ENCODE measurements at regions not wholly inside any gene's neighbourhood (a gene's known extent, or its start where the extent isn't known, plus 50 kb on each side); places are given as distances from the start of the nearest gene placed in this dataset.

- H3K27ac ChIP-seq (replicated peaks; ENCODE audit: low read length) = no peak overlapping the region
- H2AK5ac ChIP-seq (ENCODE audit: low read depth, low read length) = no peak overlapping the region
- H3K4me3 ChIP-seq (ENCODE audit: low read length in 2 of 2) = no peak overlapping the region
- no peak overlapping the region for H4K8ac ChIP-seq (ENCODE audit: low read depth, low read length)
- no peaks in the 10 kb centered on the region for H3K79me1 ChIP-seq (ENCODE audit: low read depth, low read length)
- H3K14ac ChIP-seq (ENCODE audit: low read length) = no peak overlapping the region
- WGBS, 2 donors (ENCODE audit: extremely low coverage in 2 of 2, insufficient read length in 2 of 2, insufficient replicate concordance in 1 of 2) = no CpG with 5 or more reads among the region's 27 CpGs
- no peak overlapping the region for H3K4me2 ChIP-seq (ENCODE audit: insufficient read depth, low read length, poor library complexity, severe bottlenecking)
- no peak overlapping the region for H3K4ac ChIP-seq (ENCODE audit: low read length)
- no peaks in the 10 kb centered on the region for H3K9me3 ChIP-seq (replicated peaks in 1 of 2; ENCODE audit: control insufficient read depth in 2 of 2, insufficient read depth in 1 of 2, low read depth in 1 of 2, low read length in 2 of 2)
- H3K4me1 ChIP-seq (ENCODE audit: control insufficient read depth in 2 of 2, insufficient read depth in 1 of 2, low read depth in 1 of 2, low read length in 2 of 2) = peaks cover 0 to 3% of the 10 kb centered on the region in 2 donors
- no peaks in the 10 kb centered on the region for H3K36me3 ChIP-seq (replicated peaks in 1 of 2; ENCODE audit: control insufficient read depth in 2 of 2, insufficient read depth in 2 of 2, low read length in 2 of 2)
- no peak overlapping the region for H2AFZ ChIP-seq (ENCODE audit: low read length)
- H2BK120ac ChIP-seq (ENCODE audit: low read depth, low read length) = no peak overlapping the region
- H3K27me3 ChIP-seq (ENCODE audit: control insufficient read depth in 3 of 3, insufficient read depth in 3 of 3, low read depth in 1 of 3, low read length in 3 of 3) = peaks cover 0 to 2% (median 0%) of the 10 kb centered on the region in 3 experiments
- no peak overlapping the region for H2BK12ac ChIP-seq (ENCODE audit: low read length)
- H2BK5ac ChIP-seq (ENCODE audit: low read length) = no peak overlapping the region
- no peak overlapping the region for H3K9ac ChIP-seq (ENCODE audit: low read depth, low read length, poor library complexity)
- peak overlapping the region; percentile 18 for H3K18ac ChIP-seq (ENCODE audit: low read length)
- H2BK15ac ChIP-seq (ENCODE audit: low read length) = no peak overlapping the region
- H3K23ac ChIP-seq (ENCODE audit: low read depth, low read length, poor library complexity) = no peak overlapping the region
- DNase-seq (ENCODE audit: low spot score) = no peak
- peak overlapping the region; percentile 53 for H4K91ac ChIP-seq (ENCODE audit: low read depth, low read length, poor library complexity)
These were observed 104.7 kb downstream of the PXDC1 start for GRCh38 chr6:3646616-3647362.

- H2BK12ac ChIP-seq (ENCODE audit: low read length) = no peak overlapping the region
- WGBS, 2 donors (ENCODE audit: extremely low coverage in 2 of 2, insufficient read length in 2 of 2, insufficient replicate concordance in 1 of 2) = no CpG with 5 or more reads among the region's 6 CpGs
- H2AFZ ChIP-seq (ENCODE audit: low read length) = peak overlapping the region; percentile 63
- H3K4me2 ChIP-seq (ENCODE audit: insufficient read depth, low read length, poor library complexity, severe bottlenecking) = no peak overlapping the region
- no peaks in the 10 kb centered on the region for H3K4me1 ChIP-seq (ENCODE audit: control insufficient read depth in 2 of 2, insufficient read depth in 1 of 2, low read depth in 1 of 2, low read length in 2 of 2)
- no peak overlapping the region for H2BK5ac ChIP-seq (ENCODE audit: low read length)
- H3K4me3 ChIP-seq (ENCODE audit: low read length in 2 of 2) = no peak overlapping the region
- no peak overlapping the region for H3K14ac ChIP-seq (ENCODE audit: low read length)
- H3K4ac ChIP-seq (ENCODE audit: low read length) = no peak overlapping the region
- no peak overlapping the region for H2AK5ac ChIP-seq (ENCODE audit: low read depth, low read length)
- H3K27me3 ChIP-seq (ENCODE audit: control insufficient read depth in 3 of 3, insufficient read depth in 3 of 3, low read depth in 1 of 3, low read length in 3 of 3) = no peaks in the 10 kb centered on the region
- no peaks in the 10 kb centered on the region for H3K79me1 ChIP-seq (ENCODE audit: low read depth, low read length)
- no peak overlapping the region for H3K18ac ChIP-seq (ENCODE audit: low read length)
- DNase-seq (ENCODE audit: low spot score) = no peak
- no peak overlapping the region for H3K23ac ChIP-seq (ENCODE audit: low read depth, low read length, poor library complexity)
- no peak overlapping the region for H3K9ac ChIP-seq (ENCODE audit: low read depth, low read length, poor library complexity)
- H4K91ac ChIP-seq (ENCODE audit: low read depth, low read length, poor library complexity) = no peak overlapping the region
- H2BK120ac ChIP-seq (ENCODE audit: low read depth, low read length) = no peak overlapping the region
- H3K27ac ChIP-seq (replicated peaks; ENCODE audit: low read length) = no peak overlapping the region
- H3K9me3 ChIP-seq (replicated peaks in 1 of 2; ENCODE audit: control insufficient read depth in 2 of 2, insufficient read depth in 1 of 2, low read depth in 1 of 2, low read length in 2 of 2) = no peaks in the 10 kb centered on the region
- no peak overlapping the region for H2BK15ac ChIP-seq (ENCODE audit: low read length)
- no peaks in the 10 kb centered on the region for H3K36me3 ChIP-seq (replicated peaks in 1 of 2; ENCODE audit: control insufficient read depth in 2 of 2, insufficient read depth in 2 of 2, low read length in 2 of 2)
- H4K8ac ChIP-seq (ENCODE audit: low read depth, low read length) = no peak overlapping the region
These were observed 106.8 kb downstream of the PXDC1 start for GRCh38 chr6:3644739-3645012.

- H3K4me2 ChIP-seq (ENCODE audit: insufficient read depth, low read length, poor library complexity, severe bottlenecking) = no peak overlapping the region
- no peaks in the 10 kb centered on the region for H3K36me3 ChIP-seq (replicated peaks in 1 of 2; ENCODE audit: control insufficient read depth in 2 of 2, insufficient read depth in 2 of 2, low read length in 2 of 2)
- H2BK120ac ChIP-seq (ENCODE audit: low read depth, low read length) = no peak overlapping the region
- no peak overlapping the region for H2BK12ac ChIP-seq (ENCODE audit: low read length)
- WGBS, 2 donors (ENCODE audit: extremely low coverage in 2 of 2, insufficient read length in 2 of 2, insufficient replicate concordance in 1 of 2) = no CpG with 5 or more reads among the region's 10 CpGs
- H2AFZ ChIP-seq (ENCODE audit: low read length) = peak overlapping the region; percentile 63
- H2BK5ac ChIP-seq (ENCODE audit: low read length) = no peak overlapping the region
- H3K9ac ChIP-seq (ENCODE audit: low read depth, low read length, poor library complexity) = no peak overlapping the region
- H3K4me3 ChIP-seq (ENCODE audit: low read length in 2 of 2) = no peak overlapping the region
- no peak overlapping the region for H3K4ac ChIP-seq (ENCODE audit: low read length)
- no peaks in the 10 kb centered on the region for H3K79me1 ChIP-seq (ENCODE audit: low read depth, low read length)
- no peaks in the 10 kb centered on the region for H3K9me3 ChIP-seq (replicated peaks in 1 of 2; ENCODE audit: control insufficient read depth in 2 of 2, insufficient read depth in 1 of 2, low read depth in 1 of 2, low read length in 2 of 2)
- H2AK5ac ChIP-seq (ENCODE audit: low read depth, low read length) = peak overlapping the region; percentile 32
- no peak overlapping the region for H3K23ac ChIP-seq (ENCODE audit: low read depth, low read length, poor library complexity)
- no peak for DNase-seq (ENCODE audit: low spot score)
- H3K18ac ChIP-seq (ENCODE audit: low read length) = no peak overlapping the region
- H3K4me1 ChIP-seq (ENCODE audit: control insufficient read depth in 2 of 2, insufficient read depth in 1 of 2, low read depth in 1 of 2, low read length in 2 of 2) = no peaks in the 10 kb centered on the region
- H3K14ac ChIP-seq (ENCODE audit: low read length) = no peak overlapping the region
- H4K8ac ChIP-seq (ENCODE audit: low read depth, low read length) = no peak overlapping the region
- no peak overlapping the region for H2BK15ac ChIP-seq (ENCODE audit: low read length)
- H3K27me3 ChIP-seq (ENCODE audit: control insufficient read depth in 3 of 3, insufficient read depth in 3 of 3, low read depth in 1 of 3, low read length in 3 of 3) = no peaks in the 10 kb centered on the region
- no peak overlapping the region for H4K91ac ChIP-seq (ENCODE audit: low read depth, low read length, poor library complexity)
- H3K27ac ChIP-seq (replicated peaks; ENCODE audit: low read length) = no peak overlapping the region
These were observed 107.4 kb downstream of the PXDC1 start for GRCh38 chr6:3643921-3644738.

- no CpG with 5 or more reads among the region's 2 CpGs for WGBS, 2 donors (ENCODE audit: extremely low coverage in 2 of 2, insufficient read length in 2 of 2, insufficient replicate concordance in 1 of 2)
- H4K91ac ChIP-seq (ENCODE audit: low read depth, low read length, poor library complexity) = no peak overlapping the region
- DNase-seq (ENCODE audit: low spot score) = no peak
- H3K14ac ChIP-seq (ENCODE audit: low read length) = no peak overlapping the region
- H3K9ac ChIP-seq (ENCODE audit: low read depth, low read length, poor library complexity) = no peak overlapping the region
- H3K4me2 ChIP-seq (ENCODE audit: insufficient read depth, low read length, poor library complexity, severe bottlenecking) = no peak overlapping the region
- H4K8ac ChIP-seq (ENCODE audit: low read depth, low read length) = no peak overlapping the region
- H3K27ac ChIP-seq (replicated peaks; ENCODE audit: low read length) = no peak overlapping the region
- peaks cover 0 to 1% of the 10 kb centered on the region in 2 donors for H3K9me3 ChIP-seq (replicated peaks in 1 of 2; ENCODE audit: control insufficient read depth in 2 of 2, insufficient read depth in 1 of 2, low read depth in 1 of 2, low read length in 2 of 2)
- H3K4me1 ChIP-seq (ENCODE audit: control insufficient read depth in 2 of 2, insufficient read depth in 1 of 2, low read depth in 1 of 2, low read length in 2 of 2) = no peaks in the 10 kb centered on the region
- H3K18ac ChIP-seq (ENCODE audit: low read length) = no peak overlapping the region
- no peaks in the 10 kb centered on the region for H3K36me3 ChIP-seq (replicated peaks in 1 of 2; ENCODE audit: control insufficient read depth in 2 of 2, insufficient read depth in 2 of 2, low read length in 2 of 2)
- H3K79me1 ChIP-seq (ENCODE audit: low read depth, low read length) = no peaks in the 10 kb centered on the region
- no peak overlapping the region for H2BK5ac ChIP-seq (ENCODE audit: low read length)
- peaks cover 0 to 3% (median 0%) of the 10 kb centered on the region in 3 experiments for H3K27me3 ChIP-seq (ENCODE audit: control insufficient read depth in 3 of 3, insufficient read depth in 3 of 3, low read depth in 1 of 3, low read length in 3 of 3)
- H2BK12ac ChIP-seq (ENCODE audit: low read length) = no peak overlapping the region
- no peak overlapping the region for H2BK120ac ChIP-seq (ENCODE audit: low read depth, low read length)
- no peak overlapping the region for H2AK5ac ChIP-seq (ENCODE audit: low read depth, low read length)
- no peak overlapping the region for H2BK15ac ChIP-seq (ENCODE audit: low read length)
- H3K4ac ChIP-seq (ENCODE audit: low read length) = no peak overlapping the region
- H2AFZ ChIP-seq (ENCODE audit: low read length) = no peak overlapping the region
- H3K4me3 ChIP-seq (ENCODE audit: low read length in 2 of 2) = no peak overlapping the region
- no peak overlapping the region for H3K23ac ChIP-seq (ENCODE audit: low read depth, low read length, poor library complexity)
These were observed 110.6 kb downstream of the PXDC1 start for GRCh38 chr6:3640868-3641267.

All from neuronal stem cell (in vitro differentiated cells).